Muscle layer of duodenum (tissue), 2 donors: ENCODE measurements at regions not wholly inside any gene's neighbourhood (a gene's known extent, or its start where the extent isn't known, plus 50 kb on each side); places are given as distances from the start of the nearest gene placed in this dataset.

Source experiments
- H3K27ac ChIP-seq: one replicate; pipeline ENCODE4 v1.7.0; 2013; ENCODE audit warnings: mild to moderate bottlenecking, low read length
- H3K27me3 ChIP-seq: one replicate; pipeline ENCODE4 v1.7.0; 2013; ENCODE audit warnings: low read depth, mild to moderate bottlenecking, control low read depth, low read length
- H3K36me3 ChIP-seq, 2 donors: one replicate each; pipeline ENCODE4 v1.7.0; 2013; ENCODE audit warnings: low read length in 2 of 2, control low read depth in 1 of 2, mild to moderate bottlenecking in 1 of 2; ENCODE audit not compliant: insufficient read depth in 2 of 2, control insufficient read depth in 1 of 2
- H3K4me1 ChIP-seq, 2 donors: one replicate each; pipeline ENCODE4 v1.7.0; 2013; ENCODE audit warnings: low read length in 2 of 2, mild to moderate bottlenecking in 2 of 2, control low read depth in 1 of 2, moderate library complexity in 1 of 2; ENCODE audit not compliant: insufficient read depth in 2 of 2, control insufficient read depth in 1 of 2
- H3K4me3 ChIP-seq, 2 donors: one replicate each; pipeline ENCODE4 v1.7.0; 2013; ENCODE audit warnings: low read length in 2 of 2, low read depth in 1 of 2, mild to moderate bottlenecking in 1 of 2
- H3K9me3 ChIP-seq, 2 donors: one replicate each; pipeline ENCODE4 v1.7.0; 2013; ENCODE audit warnings: low read length in 2 of 2, control low read depth in 1 of 2, mild to moderate bottlenecking in 1 of 2; ENCODE audit not compliant: control insufficient read depth in 1 of 2
- donor health status: healthy.

DNA sequence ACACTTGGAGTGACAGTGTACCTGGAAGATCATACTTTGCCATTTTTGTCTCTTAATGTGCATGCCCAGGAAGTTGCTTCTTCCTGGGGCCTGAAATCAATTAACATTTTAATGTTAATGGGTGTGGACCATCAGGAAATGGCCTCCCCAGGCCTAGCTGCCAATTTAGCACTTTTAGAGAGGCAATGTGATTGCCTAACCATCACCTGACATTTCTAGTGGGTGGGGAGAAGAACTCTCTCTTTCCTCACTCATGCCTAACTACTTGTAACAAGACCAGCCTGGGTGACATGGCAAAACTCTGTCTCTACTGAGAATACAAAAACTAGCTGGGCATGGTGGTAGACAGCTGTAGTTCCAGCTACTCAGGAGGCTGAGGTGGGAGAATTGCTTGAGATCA lies 549.0 kb upstream of the RGS18 start:
- no peaks in the 10 kb centered on the region for H3K9me3 ChIP-seq
- no peak overlapping the region for H3K4me3 ChIP-seq
- H3K27ac ChIP-seq = no peak overlapping the region

DNA sequence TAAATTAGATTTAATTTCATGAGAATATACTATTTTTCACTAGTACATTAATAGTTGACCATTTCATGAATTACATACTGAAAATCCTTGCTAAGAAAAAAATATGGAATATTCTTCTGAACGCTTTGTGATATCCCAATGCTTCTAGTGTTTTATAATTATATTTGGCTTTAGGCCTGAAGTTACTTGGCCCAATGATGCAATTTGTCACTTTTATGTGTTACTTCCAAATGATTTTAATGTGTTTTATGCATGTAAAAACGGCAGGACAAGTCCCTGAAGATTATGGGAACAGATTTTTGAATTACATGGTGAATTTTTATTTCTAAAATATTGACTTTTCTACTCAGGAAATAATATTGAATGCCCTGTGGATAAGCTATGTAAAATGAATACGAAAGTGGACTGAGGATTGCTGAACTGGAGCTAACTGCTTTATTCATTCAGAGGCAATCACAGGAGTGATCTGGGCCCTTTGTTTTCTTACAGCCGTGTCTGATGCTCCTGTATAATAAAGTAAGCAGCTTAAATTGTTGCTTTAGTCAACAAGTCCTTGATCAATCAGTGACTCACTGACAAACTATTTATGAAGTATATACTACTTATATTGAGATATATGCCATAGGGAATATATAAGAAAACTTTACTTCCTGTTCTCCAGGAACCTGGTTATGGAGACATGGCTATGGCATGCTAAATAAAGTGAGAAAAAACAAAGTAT lies 543.0 kb upstream of the RGS18 start:
- Histone ChIP-seq H3K36me3 (no peaks in the 10 kb centered on the region), H3K27ac (no peak overlapping the region), H3K4me3 (no peak overlapping the region), H3K4me1 (no peaks in the 10 kb centered on the region), H3K9me3 (no peaks in the 10 kb centered on the region), H3K27me3 (no peaks in the 10 kb centered on the region)

More for the DNA sequence above, 549.0 kb upstream of the RGS18 start:
- no peaks in the 10 kb centered on the region for H3K27me3 ChIP-seq
- no peaks in the 10 kb centered on the region for H3K36me3 ChIP-seq
- H3K4me1 ChIP-seq = no peaks in the 10 kb centered on the region

DNA sequence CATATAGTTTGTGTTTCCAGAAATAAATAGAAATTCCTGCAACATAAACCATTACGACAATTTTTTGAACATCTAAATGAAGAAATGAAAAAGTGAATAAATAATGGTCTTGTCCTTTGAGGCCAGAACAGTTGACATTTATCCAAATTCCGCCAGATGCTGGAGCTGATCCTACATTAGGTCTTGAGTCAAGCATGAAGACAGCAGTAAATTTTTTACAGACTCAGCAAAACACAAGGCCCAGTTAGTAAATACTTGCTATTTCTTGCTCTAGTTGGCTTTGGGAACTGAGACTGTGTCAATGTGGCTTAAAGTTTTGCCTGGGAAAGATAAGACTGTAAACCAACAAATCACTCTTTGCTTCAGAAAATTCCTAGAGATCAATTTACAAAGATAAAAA lies 540.1 kb upstream of the RGS18 start:
- H3K27me3 ChIP-seq = no peaks in the 10 kb centered on the region
- no peaks in the 10 kb centered on the region for H3K4me1 ChIP-seq
- H3K9me3 ChIP-seq = no peaks in the 10 kb centered on the region
- H3K27ac ChIP-seq = no peak overlapping the region
- no peaks in the 10 kb centered on the region for H3K36me3 ChIP-seq
- H3K4me3 ChIP-seq = no peak overlapping the region

DNA sequence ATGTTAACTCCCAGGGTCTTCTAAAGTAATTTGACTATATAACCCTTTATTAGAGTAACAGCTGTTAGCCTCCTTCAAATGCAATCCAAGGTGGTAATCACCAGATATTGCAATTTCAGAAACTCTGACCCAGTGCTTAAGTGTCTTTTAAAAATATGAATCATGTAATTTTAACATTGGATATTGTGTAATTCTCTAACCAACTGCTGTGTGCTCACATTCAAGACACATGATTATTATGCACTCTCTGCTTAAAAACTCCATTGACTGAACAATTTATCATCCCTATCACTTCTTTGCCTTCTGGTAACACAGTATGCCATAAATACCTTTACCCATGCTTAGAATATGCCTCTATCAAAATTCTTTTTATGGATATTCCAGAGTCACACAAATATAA lies 537.4 kb upstream of the RGS18 start:
- Histone ChIP-seq H3K9me3 (no peaks in the 10 kb centered on the region), H3K36me3 (no peaks in the 10 kb centered on the region), H3K27ac (no peak overlapping the region), H3K27me3 (no peaks in the 10 kb centered on the region), H3K4me3 (no peak overlapping the region), H3K4me1 (no peaks in the 10 kb centered on the region)

DNA sequence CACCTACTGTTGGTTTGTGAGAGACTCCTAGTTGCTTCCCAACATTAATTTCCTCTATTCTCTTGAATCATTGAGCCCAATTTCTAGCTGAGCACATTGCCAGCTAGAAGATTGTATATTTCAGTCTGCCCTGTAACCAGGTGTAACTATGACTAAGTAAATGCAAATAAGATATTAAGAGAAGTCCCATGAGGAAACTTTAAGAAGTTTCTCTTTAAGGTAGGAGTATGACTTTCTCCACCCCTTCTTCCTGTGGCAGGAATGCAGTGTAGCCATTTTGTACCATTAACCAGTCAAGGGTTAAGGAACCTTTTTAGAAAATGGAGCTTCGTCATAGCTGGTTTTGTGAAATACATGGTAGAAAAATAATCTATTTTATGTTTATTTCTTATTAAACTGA lies 534.2 kb upstream of the RGS18 start:
- no peaks in the 10 kb centered on the region for H3K36me3 ChIP-seq
- no peaks in the 10 kb centered on the region for H3K27me3 ChIP-seq
- H3K27ac ChIP-seq = no peak overlapping the region
- no peak overlapping the region for H3K4me3 ChIP-seq
- no peaks in the 10 kb centered on the region for H3K9me3 ChIP-seq
- no peaks in the 10 kb centered on the region for H3K4me1 ChIP-seq

DNA sequence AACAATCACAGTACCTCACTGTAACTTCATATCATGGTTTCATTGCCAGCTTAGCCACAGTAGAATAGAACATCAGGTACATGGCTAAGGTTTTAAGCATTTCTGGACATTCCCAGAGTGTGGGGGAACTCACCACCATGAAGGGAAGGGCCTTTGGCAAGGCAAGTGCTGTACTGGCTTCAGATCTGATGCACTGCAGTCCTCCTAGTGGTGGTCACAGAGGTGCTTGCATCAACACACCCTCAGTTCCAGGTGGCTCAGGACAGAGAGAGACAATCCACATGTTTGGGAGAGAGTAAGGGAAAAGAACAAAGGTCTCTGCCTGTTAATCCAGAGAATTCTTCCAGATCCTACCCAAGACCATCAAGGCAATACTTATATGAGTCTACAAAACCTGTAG lies 528.4 kb upstream of the RGS18 start:
- no peak overlapping the region for H3K4me3 ChIP-seq
- no peaks in the 10 kb centered on the region for H3K36me3 ChIP-seq
- H3K27me3 ChIP-seq = no peaks in the 10 kb centered on the region
- no peaks in the 10 kb centered on the region for H3K9me3 ChIP-seq
- H3K27ac ChIP-seq = no peak overlapping the region
- H3K4me1 ChIP-seq = no peaks in the 10 kb centered on the region

DNA sequence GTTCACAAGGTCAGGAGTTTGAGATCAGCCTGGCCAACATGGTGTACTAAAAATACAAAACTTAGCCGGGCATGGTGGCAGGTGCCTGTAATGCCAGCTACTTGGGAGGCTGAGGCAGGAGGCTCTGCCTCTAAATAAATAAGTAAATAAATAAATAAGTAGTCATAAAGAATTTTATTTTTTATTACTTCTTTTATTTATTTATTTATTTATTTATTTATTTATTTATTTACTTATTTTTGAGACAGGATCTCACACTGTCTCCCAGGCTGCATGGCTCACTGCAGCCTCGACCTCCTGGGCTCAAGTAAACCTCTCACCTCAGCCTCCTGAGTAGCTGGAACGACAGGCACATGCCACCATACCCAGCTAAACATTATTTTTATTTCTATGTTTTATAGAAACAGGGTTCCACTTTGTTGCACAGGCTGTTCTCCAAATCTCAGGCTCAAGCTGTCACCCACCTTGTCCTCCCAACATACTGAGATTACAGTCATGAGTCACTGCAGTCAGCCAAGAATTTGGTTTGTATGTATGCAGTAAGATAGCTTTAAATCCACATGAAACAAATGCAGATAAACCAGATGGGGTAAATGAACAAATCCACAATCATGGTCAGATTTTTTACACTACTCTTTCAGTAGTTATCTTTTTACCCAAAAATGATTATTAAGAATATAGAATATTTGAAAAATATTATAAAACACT lies 523.3 kb upstream of the RGS18 start:
- H3K4me1 ChIP-seq = no peaks in the 10 kb centered on the region
- no peaks in the 10 kb centered on the region for H3K27me3 ChIP-seq
- no peak overlapping the region for H3K4me3 ChIP-seq
- no peak overlapping the region for H3K27ac ChIP-seq
- no peaks in the 10 kb centered on the region for H3K36me3 ChIP-seq
- no peaks in the 10 kb centered on the region for H3K9me3 ChIP-seq

DNA sequence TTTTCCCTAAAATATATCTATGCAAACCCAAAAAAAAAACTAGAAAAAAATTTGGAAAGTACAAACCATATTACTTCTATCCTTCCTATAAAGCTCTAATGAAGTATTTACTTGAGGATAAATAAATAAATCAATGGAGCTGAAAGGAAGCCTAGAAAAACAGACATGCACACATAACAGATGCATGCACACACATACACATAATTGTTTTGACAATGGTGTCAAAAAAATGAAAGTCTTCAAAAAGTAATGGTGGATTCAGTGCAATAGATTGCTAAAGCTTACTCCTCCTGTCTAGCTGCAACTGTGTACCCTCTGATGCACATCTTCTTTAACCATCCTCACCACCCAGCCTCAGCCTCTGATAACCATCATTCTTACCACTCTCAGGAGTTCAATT lies 521.9 kb upstream of the RGS18 start:
- no peak overlapping the region for H3K4me3 ChIP-seq
- no peaks in the 10 kb centered on the region for H3K36me3 ChIP-seq
- no peaks in the 10 kb centered on the region for H3K27me3 ChIP-seq
- H3K9me3 ChIP-seq = no peaks in the 10 kb centered on the region
- no peaks in the 10 kb centered on the region for H3K4me1 ChIP-seq
- no peak overlapping the region for H3K27ac ChIP-seq

DNA sequence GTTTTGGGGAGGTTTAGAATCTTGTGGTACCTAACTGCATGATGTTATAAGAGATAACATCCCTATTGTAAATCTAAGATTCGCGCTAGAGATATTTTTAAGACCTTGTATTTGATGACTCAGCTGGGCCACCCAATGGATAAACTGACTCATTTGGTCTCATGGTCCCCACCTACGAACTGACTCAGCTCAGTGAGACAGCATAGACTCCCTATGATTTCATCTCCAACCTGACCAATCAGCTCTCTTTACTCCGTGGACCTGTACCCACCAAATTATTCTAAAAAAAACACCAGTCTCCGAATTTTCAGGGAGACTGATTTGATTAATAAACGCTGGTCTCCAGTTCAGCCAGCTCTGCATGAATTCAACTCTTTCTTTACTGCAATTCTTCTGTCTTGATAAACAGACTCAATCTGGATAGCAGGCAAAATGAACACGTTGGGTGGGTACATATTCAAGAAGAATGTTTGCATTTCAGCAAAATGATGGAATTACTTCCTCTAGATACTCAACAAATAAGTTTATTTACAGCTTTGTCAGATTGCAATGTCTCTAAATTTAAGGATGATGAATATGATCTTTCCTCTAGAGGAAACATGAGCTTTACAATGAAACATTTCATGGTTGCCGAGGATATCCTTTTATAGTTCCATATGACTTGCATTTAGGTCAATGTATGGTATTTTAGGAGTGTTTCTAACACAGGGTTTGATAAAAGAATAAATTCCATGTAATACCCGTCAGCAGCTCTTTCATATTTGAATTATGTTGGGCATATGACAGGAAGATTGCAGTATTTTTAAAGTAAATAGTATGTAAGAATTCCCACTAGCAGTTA lies 516.6 kb upstream of the RGS18 start:
- no peak overlapping the region for H3K27ac ChIP-seq
- H3K36me3 ChIP-seq = no peaks in the 10 kb centered on the region
- no peaks in the 10 kb centered on the region for H3K9me3 ChIP-seq
- H3K4me3 ChIP-seq = no peak overlapping the region
- no peaks in the 10 kb centered on the region for H3K27me3 ChIP-seq
- no peaks in the 10 kb centered on the region for H3K4me1 ChIP-seq

DNA sequence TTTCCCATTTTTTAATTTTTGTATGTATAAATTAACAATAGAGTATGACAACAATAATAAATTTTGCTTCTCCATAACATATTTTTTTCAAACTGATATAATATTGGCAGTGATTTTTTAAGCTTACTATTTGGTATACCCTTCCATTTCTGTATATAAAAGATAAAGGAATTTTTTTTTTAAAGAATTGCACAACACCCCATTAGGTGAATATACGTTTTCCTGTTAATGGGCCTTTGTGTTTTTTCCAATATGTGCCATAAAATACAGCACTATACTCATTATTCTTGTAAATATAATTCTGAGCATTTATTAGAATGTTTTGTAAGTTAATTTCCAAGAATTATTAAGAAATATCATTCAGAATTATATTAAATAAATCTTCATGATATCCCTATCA lies 515.2 kb upstream of the RGS18 start:
- Histone ChIP-seq H3K36me3 (no peaks in the 10 kb centered on the region), H3K4me1 (no peaks in the 10 kb centered on the region), H3K27ac (no peak overlapping the region), H3K27me3 (no peaks in the 10 kb centered on the region), H3K4me3 (no peak overlapping the region), H3K9me3 (peaks cover 0 to 3% of the 10 kb centered on the region in 2 donors)

DNA sequence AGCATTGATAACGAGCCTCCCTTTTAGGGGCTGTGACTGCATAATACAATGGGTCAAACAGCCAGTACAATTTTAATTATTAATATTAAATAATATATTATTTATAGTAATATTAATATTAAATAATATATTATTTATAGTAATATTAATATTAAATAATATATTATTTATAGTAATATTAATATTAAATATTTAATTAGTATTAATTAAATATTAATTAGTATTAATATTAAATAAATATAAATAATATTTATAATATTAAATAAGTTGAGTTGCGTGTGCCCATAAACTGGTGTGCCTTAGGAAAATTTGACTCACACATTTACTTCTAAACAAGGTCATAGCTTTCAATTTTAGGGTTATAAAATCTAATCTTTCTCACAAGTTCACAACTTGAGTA lies 509.3 kb upstream of the RGS18 start:
- H3K4me3 ChIP-seq = no peak overlapping the region
- no peaks in the 10 kb centered on the region for H3K4me1 ChIP-seq
- no peaks in the 10 kb centered on the region for H3K27me3 ChIP-seq
- no peak overlapping the region for H3K27ac ChIP-seq
- peaks cover 0 to 3% of the 10 kb centered on the region in 2 donors for H3K9me3 ChIP-seq
- no peaks in the 10 kb centered on the region for H3K36me3 ChIP-seq
